Midbrain (tissue), 1 donor: ENCODE measurements at regions not wholly inside any gene's neighbourhood (a gene's known extent, or its start where the extent isn't known, plus 50 kb on each side); places are given as distances from the start of the nearest gene placed in this dataset.

Experiments
- DNase-seq: peaks from one replicate; lab custom pipeline; 2025; lab: John Stamatoyannopoulos, UW

DNA sequence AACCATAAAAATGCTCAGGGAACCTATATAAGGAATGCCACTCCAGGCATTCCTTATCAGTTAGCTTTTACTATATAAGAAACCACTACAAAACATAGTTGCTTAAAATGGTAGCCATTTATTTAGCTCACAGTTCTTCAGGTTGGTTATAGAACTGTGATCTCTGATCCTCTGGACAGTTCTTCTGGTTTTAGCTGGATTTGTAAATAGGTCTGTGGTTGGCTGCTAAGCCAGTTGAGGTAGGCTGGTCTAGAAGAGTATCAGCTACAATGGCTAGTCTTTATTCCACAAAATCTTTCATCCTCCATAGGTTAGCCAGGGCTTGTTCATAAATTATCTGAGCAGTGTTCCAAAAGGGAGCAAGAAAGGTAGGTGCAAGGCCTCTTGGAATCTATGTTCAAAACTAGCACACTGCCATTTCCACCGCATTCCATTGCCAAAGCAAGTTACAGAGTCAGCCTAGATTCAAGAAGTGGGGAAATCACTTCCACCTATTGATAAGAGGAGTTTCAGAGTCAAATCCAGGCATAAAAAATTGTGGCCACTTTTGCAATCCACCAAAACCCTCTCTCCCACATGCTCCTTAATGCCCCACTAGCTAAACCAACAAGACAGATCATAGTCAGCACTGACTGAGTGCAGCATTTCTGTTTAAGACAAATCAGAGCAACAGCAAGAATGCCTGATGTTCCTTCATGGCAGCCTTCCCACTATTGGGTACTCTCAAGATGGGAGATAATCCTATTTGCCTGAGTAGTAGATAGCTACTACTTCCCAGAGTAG lies 146.4 kb downstream of the IRS1 start:
- no peak for DNase-seq

DNA sequence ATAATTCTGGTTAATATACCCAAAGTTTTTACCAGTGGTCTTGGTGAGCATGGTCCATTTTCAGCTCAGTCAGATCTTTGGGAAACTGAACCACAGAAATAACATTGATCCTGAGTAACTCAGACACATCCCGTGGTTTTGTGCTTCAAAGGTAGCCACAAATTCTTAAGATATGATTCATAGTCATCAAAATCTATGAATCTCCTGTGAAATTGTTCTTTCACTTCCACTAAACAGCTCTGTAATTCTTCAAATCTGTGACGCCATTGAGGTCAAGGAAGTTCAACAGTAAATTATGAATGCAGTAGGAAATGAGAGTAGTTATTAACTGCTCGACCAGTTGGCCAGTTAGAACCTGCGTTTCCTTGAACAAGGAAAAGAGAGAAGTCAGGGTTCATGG lies 147.3 kb downstream of the IRS1 start:
- no peak for DNase-seq

- DNase-seq, result no peak
Measured at GRCh38 chr2:226649871-226650660, 149.6 kb downstream of the IRS1 start.

DNA sequence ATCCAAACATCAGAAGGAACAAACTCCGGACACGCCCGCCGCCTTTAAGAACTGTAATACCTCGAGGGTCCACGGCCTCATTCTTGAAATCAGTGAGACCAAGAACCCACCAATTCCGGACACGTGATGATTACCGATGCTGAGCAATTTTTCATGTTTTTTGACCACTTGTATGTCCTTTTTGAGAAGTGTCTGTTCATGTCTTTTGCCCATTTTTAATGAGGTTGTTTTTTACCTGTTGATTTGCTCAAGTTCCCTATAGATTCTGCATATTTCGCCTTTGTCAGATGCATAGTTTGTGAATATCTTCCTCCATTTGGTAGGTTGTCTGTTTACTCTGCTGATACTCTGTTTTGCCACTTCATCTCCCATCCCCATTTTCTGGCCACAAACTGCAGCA lies 150.4 kb downstream of the IRS1 start:
- DNase-seq, result no peak

- no peak for DNase-seq
Measured at GRCh38 chr2:226647621-226648518, 151.8 kb downstream of the IRS1 start.

- no peak for DNase-seq
Measured at GRCh38 chr2:226644399-226644865, 155.2 kb downstream of the IRS1 start.

DNA sequence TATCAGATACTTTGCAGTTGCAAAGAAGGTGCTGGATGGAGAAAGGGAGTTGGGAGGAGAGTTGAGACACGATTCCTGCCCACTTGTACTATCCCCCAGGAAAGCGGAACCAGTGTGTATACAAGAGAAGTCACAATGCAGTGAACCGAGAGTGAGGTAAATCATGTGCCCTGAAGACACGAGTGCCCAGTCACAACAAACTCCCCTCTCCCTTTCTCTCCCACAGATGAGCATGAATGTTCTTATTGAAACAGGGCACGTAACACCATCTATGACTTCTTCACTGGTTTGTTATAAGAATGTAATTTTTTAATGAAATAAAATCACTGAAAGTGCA lies 155.7 kb downstream of the IRS1 start:
- DNase-seq, result no peak

DNA sequence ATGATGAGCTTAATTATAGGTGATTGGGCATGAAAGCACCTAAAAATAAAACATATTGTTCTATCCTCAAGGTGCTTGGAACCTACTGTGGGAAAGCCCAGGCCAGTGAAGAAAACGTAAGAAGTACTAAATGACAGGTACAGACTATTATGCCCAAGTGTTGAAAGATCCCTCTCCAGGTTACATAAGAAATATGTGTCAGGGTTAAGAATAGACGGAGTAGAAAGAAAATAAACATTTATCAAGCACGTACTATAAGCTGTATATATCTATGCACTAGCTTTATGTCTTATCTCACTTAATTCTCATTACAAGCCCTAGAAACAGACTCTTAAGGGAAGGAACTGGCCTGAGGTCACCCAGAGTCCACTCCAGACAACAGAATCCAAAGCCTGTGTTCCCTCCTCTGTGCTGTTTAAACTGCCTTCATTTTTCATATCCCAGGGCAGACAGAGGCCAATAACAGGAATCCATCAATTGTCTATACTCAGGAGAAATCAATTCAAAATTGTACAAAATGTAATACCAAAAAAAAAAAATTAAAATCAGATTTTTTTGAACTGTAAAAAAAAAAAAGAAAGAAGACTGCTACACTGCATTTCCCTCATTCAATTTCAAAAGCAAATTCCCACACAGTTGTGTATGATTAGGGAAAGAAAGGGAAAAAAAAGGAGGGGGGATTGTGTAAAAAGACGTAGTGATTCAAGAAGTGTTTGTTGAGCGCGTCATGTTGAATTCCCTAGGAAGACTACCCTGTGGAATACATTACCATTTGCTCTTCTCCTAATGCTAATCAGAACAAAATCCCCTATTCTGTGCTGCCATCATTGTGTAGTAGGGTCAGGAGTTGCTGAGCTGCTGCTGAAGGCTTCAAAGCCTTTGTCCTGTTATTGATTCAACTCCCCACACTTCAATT lies 156.3 kb downstream of the IRS1 start:
- DNase-seq, result no peak

- DNase-seq, result no peak
Measured at GRCh38 chr2:226641008-226641407, 158.6 kb downstream of the IRS1 start.

- no peak for DNase-seq
Measured at GRCh38 chr2:226640501-226640900, 159.1 kb downstream of the IRS1 start.

DNA sequence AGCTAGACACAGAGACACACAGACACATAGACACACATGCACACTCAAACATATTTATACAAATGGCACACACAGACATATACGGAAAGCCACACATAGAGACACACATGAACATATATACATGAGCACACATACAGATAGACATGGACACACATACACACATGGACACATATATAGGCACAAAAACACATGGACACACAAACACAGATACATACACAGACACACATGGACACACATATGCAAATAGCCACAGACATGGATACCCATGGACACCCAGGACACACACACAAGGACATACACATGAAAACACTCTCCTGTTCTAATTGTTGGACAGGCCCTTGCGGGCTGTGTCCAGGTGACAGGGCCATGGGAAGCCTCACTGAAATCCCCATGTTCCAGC lies 160.1 kb downstream of the IRS1 start:
- no peak for DNase-seq

GRCh38 chr2:226638576-226638975 lies 161.0 kb downstream of the IRS1 start:
- no peak for DNase-seq

- no peak for DNase-seq
Measured at GRCh38 chr2:226637383-226637782, 162.2 kb downstream of the IRS1 start.

DNA sequence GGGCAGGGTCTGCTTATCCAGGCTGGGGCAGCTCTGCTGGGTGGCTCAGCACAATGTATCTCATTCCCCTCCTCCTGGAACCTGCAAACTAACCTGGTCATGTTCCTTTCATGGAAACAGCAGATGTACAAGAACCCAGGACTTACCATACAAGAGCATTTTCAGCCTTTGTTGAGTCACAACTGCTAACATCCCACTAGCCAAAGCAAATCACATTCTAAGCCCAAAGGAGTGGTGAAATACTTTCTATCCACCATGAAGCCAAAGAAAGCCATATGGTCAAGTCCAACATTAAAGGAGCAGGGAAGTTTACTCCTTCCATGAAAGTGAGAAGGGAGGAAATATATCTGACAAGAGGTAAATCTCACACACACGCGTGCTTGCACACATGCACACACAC lies 163.0 kb downstream of the IRS1 start:
- DNase-seq, result no peak

GRCh38 chr2:226634943-226635604 lies 164.5 kb downstream of the IRS1 start:
- DNase-seq, result no peak

- no peak for DNase-seq
Measured at GRCh38 chr2:226631671-226632070, 167.9 kb downstream of the IRS1 start.

DNA sequence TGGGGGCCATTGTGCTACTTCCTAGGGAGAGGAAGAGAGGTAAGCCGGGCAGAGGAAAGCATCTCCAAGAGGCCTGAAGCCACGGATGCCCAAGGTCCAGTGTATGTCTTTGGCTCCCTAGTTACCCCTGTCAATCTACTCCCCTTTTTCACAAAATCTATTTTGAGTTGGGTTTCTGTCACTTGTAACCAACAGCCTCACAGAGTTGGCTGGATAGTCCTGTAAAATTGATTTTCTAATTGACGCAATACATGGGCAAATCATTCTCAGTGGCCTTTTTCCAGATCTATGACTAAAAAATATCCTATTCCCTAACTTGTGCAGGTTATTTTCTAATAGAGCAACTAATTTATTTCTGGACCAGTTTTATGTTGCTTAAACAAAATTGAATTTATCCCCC lies 168.4 kb downstream of the IRS1 start:
- DNase-seq, result no peak

- DNase-seq, result no peak
Measured at GRCh38 chr2:226625946-226626345, 173.7 kb downstream of the IRS1 start.

DNA sequence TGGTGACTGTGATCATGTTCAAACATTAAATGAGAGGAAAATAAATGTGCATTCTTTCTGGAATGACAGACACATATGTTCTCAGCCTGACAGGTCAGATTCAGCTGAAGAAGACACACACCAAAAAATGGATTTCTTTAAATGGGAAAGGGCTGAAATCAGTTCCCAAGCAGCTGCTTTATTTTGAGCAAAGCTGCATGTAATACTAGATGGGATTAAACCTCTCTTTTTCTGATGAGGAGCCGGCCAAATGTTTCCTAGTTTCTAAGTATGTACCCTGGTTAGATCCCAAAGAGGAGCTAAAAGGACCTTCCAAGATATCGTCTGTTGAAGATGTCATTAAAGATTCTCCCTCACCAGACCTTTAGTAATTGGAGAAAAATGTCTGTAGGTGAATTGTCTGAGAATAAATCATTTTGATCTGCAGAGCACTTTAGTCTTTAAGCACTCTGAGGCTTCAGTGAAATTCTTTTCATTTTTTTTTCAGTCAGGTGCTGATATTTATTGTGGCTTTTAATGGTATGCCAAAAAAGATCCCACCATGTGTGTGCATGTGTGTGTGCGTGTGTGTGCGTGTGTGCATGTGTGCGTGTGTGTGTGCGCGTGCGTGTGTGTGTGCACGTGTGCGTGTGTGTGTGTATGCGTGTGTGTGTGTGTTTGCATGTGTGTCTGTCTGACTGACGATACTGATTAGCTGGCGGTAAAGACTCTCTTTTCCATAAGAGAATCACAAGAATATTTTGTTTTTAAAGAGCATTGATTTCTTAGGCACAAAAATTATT lies 175.8 kb downstream of the IRS1 start:
- DNase-seq, result no peak

GRCh38 chr2:226622484-226622883 lies 177.1 kb downstream of the IRS1 start:
- no peak for DNase-seq
